ENCODE measurements at regions not wholly inside any gene's neighbourhood (a gene's known extent, or its start where the extent isn't known, plus 50 kb on each side); places are given as distances from the start of the nearest gene placed in this dataset.

DNA sequence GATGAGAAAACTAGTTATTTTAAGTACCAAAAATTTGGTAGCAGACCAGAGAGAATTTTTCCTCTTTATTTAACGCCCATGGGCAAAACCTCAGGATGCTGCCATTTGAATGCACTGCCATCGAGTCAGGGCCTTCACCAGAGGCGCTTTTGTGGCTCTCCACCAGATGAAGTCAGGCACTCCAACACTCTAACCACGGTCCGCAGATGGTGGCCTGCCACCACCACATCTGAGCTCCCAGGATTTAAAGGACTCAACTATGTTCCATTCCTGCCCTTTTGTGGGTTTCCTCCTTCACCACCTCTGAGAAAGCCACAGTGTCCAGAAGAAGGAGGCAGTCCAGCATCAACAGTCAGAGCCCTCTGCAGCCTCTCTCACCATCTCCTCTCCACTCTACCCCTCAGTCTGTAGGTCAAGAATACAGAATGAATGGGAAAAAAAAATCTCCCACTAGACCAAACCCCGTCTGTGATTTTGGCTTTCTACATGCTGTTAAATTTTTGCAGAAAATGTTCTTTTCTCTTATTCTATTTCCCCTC is 647.4 kb downstream of the USP25 start:
- no peak for DNase-seq

DNA sequence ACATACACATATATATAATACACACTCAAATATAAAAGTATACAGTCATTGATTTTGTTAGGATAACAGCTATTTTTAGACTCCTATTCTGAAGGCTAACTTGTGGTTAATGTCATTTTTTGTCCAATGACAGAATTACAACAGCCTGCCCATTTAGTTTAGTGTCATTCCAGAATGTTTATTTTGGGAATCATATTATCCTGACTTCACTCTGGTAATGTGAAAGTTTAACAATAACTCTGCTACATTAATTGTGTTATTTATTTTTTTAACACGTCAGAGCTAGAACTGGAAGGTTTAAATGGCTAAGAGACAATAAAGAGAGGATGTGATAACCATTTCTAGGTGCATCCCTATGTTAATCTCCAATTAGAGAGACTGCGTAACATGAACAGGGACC is 648.1 kb downstream of the USP25 start:
- DNase-seq = no peak

DNA sequence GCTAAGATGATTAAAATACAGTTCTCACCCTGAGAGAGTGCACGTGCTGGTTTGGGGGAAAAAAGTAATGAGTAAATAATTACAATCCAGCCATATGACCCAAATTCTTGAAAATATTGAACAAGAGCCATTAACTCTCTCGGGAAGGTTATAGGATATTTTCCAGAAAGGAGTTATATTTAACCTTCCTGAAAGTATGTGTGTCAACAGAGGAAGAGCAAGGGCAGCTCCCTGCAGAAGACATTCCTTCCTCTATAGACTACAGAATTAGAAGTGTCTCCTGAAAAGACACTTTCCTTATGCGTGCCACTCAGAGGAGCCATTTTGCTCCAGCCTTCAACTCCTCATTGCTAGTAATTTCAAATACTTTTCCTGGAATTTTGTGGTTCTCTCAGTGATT is 648.7 kb downstream of the USP25 start:
- no peak for DNase-seq

DNA sequence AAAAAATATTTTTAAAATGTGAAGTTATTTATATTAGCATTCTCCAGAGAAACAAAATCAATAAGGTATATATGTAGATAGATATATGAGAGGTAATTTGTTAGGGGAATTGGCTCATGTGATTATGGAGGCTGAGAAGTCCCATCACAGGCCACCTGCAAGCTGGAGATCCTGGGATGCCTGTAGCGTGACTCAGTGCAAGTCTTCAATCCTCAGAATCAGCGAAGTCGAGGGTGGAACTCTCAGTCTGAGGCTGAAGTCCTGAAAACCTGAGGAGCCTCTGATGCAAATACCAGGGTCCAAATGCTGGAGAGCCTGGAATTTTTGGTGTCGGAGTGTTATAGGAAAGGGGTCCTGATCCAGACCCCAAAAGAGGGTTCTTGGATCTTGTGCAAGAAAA is 658.5 kb downstream of the USP25 start:
- DNase-seq = no peak

DNA sequence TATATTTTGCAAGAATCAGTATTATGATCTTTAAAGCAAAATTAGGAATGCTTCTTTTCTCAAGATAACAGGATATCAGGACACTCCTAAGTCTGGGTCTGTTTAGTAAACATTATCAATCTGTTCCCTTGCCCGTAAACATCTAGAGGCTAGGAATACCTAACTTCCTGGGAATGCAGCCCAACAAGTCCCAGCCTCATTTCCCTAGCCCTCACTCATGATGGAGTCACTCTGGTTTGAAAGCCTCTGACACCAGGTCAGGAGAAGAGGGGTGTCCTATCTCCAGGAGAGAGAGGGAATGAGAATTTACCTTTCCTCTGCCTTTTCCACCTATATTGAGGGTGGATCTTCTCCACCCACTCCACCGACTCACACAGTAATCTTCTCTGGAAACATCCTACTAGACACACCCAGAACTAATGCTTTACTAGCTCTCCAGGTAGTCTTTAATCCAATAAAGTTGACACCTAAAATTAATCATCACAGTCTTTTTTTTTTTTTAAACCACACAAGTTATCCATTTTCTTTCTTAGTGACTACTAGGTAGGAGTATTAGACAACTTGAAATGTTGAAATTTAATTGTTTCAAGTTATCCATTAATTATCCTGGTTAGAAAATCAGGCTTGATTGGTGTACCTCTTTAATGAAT is 659.3 kb downstream of the USP25 start:
- DNase-seq = no peak

DNA sequence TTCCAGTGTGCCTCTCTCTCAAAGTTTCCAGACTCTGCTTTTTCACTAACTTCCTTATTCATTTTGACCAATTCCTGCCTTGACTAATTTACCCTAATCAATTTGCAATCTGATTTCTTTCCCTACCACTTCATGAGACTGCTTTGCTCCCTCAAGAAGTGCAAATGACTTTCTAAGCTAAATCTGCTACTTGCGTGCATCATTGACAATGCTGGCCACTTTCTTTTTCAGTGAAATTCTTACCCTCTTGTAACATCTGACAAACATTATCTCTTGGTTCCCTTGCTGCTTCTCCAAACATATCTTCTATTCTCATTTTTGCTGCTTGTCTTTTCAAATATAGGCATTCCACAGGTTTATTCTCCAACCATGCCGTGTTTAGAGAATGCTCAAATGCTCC is 659.9 kb downstream of the USP25 start:
- no peak for DNase-seq

DNA sequence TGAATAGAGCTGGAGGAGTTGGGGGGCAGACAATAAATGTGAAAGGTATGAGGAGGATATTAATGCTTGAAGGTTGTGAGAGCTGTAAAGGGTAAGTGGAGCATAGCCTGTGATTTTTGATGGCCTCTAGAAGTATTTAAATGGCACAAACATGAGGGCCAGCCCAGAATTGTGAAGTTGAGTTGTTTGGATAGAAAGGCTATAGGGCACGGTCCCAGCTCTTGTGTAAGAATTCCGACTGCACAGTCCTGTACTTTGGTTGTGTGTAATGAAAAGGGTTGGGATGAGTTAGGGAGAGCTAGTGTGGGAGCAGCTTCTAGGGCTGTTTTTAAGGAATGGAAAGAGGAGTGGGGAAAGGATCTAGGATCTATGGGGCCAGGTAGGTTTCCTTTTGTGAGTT is 665.5 kb downstream of the USP25 start:
- DNase-seq = no peak

DNA sequence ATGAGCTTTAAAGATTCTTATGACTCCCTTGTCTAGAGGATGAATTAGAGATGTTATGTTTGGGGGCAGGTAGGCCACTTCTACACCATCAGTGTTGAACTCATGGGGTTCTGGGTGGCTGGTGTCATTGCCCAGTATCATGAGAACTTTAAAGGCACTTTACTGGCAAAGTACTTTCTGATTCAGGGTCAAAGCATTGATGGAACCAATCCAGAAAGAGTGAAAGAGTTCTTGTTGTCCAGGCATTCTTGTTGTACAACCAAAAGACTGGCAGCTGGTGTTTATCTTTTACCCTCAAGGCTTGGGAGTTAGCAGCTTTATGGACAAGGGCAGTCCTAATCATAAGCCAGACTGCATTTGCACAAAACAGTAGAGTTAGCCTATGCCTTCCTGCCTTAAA is 673.0 kb downstream of the USP25 start:
- no peak for DNase-seq

DNA sequence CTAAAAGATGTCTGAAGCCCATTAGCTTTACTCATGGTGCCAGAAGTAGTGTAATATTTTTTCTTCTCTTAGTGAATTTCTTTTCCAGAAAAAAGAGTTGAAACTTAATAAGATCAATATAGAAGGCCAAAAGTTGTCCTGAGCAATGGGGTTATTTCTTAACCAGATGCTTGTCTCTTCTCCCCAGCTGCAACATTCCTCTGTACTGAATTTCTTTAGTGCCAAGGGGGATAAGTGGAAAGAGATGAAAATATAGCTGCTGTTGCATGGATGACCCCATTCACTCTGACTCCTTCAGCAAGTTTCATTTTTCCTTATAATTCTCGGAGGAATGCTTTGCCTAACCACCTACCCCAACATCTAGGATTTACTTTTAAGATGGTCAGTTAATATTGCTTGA is 675.0 kb downstream of the USP25 start:
- DNase-seq = no peak

DNA sequence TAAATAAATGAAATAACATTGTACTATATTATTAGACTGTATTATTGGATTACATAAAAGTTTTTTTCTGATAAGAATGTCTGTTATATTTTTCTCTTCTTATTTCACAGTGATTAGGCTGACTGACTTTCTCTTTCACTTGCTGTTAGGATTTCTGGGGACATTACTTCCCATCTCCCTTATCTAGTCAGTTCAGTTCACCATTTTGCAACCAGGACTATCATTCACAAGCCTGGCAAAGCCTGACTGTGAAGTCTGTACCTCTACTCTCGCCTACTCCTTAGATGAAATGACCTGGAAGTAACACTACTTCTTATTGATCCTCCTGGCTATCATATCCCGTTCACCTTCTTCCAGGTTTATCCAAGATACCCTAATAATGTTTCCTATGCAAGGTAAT is 676.6 kb downstream of the USP25 start:
- no peak for DNase-seq

DNA sequence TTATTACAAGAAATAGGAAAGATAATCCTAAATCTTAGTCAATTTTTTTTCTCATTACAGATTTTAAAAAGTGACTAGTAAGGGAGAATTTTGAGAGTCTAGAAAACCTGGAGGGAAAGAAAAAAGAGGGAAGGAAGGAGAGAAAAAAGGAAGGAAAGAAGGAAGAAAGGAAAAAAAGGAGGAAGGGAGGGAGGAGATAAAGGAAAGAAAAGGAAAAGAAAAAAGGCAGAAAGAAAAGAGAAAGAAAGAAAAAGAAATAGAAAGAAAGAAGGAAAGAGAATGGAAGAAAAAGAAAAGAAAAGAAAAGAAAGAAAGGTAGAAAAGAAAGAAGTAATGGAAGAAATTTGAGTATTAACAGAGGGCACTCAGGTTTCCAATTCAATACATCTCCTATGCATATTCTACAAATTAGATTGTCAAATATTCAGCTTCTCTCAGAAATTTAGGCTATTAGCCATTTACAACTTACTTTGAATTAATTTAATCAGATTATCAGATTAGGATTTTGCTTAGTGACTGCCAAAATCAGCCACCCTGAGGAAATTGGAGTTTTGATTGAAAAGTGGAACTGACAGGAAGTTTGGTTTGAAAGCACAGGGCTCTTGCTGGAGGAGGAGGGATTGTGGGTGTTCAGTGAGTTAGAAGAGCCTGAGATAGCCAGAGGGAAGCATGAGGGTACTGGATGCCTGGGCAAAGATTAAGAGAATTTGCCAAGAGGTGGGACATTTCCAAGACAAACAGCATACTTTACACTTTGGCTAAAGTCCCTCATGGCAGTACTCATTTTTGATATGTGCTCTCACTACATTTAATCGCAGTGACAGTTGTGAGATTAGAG is 677.8 kb downstream of the USP25 start:
- no peak for DNase-seq

DNA sequence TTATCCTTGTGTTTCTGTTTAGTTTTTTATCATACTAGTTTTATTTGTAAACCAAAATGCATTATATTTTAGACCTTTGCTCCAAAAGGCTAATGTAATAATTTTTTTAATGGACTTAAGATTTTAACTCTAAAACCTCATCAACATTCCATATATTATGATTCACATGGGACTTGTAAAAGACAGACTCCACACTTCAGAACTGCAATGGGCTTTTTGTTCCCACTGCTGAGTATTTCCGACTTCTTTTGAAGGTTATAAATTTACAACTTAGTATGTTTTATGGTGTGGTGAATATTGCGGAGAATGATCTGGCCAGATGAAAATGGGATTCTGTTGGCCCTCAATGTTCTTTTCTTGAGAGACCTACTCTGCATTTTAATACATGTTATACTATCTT is 678.5 kb downstream of the USP25 start:
- no peak for DNase-seq

DNA sequence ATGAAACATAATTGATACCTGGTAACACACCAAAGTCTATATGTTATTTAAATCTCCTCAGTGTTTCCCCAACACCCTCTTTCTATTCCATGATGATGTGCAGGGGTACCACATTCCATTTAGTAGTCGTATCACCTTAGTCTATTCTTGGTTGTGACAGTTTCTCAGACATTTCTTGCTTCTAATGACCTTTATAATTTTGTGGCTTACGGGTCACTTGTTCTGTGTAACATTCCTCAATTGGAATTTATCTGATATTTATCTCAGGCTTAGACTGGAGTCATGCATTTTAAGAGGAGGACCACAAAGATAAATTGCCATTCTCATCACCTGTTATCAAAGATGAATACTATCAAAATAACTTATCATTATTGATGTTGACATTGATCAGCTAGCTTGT is 679.6 kb downstream of the USP25 start:
- no peak for DNase-seq

DNA sequence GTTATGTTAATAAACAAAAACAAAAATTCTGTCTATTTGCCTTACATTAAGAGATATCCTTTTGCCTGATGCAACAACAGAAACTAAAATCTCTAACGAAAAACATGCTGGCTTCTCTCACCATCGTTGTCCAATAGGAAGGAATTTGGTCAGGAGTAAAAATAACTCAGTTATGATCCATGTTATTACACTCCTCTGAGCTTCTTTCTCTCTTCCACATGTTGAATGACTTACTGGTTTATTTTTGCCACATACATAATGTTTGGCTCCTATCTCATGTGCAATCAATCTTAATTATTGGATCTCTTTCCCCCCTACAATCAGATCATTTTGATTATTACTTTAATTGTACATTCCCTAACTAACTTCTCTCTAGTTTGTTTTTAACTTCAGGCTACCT is 688.4 kb downstream of the USP25 start:
- no peak for DNase-seq

DNA sequence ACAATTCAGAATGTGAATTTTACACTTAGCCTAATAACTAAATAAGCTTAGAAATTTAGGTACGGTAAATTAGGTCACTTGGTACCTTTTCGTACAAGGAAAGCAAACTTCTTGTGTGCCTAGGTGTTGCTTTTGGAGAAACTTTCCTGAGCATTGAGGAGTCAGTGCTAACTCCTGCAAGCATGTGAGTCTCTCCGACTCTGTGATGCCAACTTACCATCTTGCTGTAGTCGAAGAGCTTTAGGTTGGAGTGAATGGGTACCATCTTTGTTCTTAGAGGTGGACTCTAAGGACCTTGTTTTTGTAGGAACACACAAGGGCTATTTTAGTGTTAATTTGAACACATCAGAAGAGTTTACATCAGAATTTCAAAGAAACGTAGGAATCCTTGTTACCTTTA is 688.9 kb downstream of the USP25 start:
- DNase-seq = no peak

DNA sequence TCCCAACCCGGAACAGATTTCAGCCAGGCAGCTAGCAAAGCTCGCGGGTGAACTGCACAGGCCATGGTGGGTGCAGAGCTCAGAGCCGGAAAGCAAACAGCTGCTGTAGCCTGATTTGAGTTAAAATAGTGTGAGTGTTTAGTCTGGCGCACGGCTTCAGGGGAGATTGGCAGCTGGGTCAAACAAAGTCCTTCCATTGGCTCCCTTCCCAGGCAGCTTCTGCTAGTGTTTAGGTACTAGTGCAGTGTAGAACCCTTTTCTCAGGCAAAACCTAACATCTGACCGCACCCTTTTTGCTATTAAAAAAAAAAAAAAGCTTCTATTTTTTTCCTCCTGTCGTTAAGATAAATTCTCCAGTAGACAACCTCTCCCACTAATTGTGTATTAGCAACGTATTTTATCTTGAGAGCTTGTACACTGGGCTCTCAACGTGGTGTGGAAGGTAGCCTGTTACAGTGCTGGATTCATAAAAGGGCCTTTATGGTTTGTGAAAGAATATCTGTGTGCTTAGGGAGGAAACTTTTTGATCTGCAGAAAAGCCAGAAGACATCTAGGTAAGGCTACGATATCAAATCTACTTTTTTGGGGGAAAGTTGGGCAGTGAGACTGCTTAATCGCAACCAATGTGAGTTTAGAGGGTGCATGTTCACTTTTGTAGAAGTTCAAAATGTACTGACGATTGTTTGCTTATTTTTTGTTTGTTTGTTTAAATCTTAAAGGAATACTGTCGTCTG is 689.6 kb downstream of the USP25 start:
- no peak for DNase-seq

DNA sequence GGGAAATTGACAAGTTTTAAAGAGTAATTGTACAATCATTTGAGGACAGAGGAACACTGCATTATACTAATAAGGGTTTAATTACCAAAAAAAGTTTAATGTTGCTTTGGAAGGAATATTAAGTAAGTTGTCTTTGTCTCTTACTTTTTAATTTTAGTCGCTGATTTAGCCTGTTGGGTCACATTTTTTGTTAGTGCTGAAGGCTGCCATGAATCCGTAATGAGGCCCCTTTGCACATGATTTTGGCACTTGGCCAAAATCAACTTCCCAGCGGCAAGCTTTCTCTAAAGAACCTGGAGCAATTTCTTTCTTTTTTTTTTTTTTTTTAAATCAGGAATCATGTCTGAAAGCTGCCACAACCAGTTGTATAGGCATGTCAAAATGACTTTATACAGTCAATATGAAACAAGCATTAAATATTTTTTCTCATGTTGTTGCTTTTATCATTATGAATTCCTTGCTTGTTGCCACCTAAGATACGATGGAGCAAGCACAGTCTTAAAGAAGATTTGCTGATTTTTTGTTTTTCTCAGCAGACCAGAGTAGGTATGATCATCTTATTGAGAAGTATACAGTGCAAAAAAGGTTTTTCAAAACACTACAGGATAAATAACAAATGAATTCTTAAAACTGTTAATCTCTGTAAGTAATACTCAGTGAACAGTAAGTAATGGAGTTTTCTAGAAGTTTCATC is 690.4 kb downstream of the USP25 start:
- no peak for DNase-seq

DNA sequence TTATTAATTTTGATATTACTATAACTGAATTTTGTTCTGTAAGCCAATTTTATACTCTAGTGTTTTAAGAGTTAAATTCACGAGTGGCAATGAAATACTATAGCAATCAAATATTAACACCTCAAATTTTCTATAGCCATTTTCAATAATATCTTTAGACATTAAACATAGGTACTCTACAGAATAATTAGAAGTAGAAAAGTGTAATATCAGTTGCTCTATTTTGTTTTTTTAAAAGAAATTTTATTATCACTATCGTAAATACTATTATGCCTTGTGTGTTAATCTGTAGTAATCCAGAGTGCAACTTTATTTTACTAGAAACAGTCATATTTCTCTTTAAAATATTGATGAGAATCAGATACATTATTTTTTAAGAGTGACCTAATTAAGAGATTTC is 691.2 kb downstream of the USP25 start:
- no peak for DNase-seq

DNA sequence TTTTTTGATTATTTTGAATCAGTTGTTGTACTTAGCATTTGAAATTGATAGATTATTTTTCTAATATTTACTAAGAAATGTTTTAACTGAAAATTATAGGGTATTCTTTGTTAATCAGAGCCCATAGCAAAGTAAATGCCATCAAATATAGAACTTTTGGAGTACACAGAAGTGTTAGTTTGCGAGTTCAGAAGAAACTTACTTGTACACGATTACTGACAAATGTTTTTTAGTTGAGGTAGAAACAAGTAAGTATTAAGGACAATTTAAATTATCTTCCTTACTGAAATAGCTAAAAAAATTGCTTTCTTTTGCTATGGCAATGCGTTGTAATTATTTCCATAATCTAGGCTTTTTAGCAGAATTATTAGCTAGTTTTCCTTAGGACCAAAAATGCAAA is 692.2 kb downstream of the USP25 start:
- no peak for DNase-seq

DNA sequence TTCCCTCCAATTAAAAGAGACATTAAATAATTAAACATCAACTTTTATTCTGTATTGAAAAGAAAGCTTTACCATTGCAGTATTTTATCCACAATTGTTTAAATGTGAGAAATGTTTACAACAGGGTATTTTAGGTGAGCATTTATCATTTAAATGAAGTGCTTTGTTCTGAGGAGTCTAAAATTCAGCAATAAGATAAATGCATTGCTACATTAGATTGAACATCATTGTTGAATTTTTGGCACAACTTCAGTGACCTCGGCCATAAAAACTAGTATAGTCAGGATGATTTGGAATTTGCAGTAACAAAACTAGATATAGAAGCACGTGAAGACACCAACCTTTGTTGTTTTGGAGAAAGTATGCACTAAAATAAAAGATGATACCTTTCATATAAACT is 692.9 kb downstream of the USP25 start:
- no peak for DNase-seq

DNA sequence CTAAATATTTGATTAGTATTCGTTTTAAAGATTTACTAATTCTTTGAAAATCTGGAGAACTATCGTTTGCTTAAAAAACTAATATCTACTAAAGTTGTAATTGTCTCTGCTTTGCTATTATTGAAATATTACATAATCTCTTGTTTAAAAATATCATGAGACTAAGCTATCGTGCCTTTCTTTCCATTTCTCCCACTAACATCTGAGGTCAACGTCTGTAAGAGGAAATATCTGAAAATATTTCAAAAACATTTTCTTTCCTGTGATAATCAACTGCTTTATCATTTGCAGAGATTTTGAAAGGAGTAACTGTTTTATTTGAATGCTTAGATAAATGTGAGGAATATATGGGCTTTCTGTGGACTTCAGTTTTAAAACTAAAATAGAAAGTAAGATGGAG is 694.1 kb downstream of the USP25 start:
- no peak for DNase-seq

DNA sequence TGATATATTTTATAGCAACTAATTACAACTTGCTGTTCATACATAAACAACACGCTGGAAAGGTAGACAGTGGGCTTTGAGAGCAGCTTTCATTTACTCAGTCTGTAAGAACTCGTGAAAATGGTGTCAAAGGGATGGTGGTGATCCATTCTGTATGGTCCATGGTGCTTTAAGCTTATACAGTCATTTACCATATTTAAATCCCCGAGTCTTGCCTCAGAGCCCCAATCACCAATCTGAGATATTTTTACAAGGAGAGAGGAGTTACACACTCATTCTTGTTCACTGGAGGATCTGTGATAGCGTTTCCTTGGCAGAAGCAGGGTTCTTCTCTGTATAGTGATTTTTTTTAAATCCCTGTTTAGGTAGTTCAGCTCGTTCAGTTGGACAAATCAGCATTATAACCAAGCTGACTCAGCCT is 694.6 kb downstream of the USP25 start:
- no peak for DNase-seq

DNA sequence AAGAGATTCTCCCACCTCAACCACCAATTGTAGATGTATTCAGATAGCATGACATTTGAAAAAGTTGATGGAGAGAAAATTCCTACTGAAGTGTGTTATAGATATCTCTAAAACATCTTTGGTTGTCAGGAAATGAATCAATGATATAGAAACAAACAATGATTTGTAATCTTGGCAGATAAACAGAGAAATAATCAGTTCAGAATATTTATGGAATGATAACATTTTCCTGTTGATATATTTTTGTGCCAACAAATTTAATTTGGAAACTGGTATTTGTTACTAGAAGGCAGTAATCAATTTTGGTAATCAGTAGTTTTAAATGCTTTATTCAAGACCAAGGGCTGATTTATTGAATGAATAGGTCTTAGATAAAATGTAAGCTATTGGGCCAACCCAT is 695.6 kb downstream of the USP25 start:
- DNase-seq = no peak
